Hepatocyte (in vitro differentiated cells): ENCODE measurements at regions not wholly inside any gene's neighbourhood (a gene's known extent, or its start where the extent isn't known, plus 50 kb on each side); places are given as distances from the start of the nearest gene placed in this dataset.

Experiments used
- CTCF ChIP-seq: fragments of 200-600 bp; sonication (generic); IDR thresholded peaks from 2 replicates; pipeline ENCODE4 v1.5.1; 2016; ENCODE audit warnings: antibody characterized with exemption, mild to moderate bottlenecking; ENCODE audit not compliant: poor library complexity
- EZH2 ChIP-seq: fragments of 200-600 bp; sonication (generic); IDR thresholded peaks from 2 replicates; pipeline ENCODE4 v1.6.1; 2016; ENCODE audit warnings: antibody characterized with exemption, mild to moderate bottlenecking, borderline replicate concordance
- EZH2phosphoT487 ChIP-seq: fragments of 200-600 bp; sonication (generic); IDR thresholded peaks from one replicate; pipeline ENCODE4 v1.6.1; 2018; ENCODE audit warnings: antibody characterized with exemption, mild to moderate bottlenecking, low read depth, moderate library complexity; ENCODE audit not compliant: unreplicated experiment, severe bottlenecking

GRCh38 chr2:147390475-147390874 is 454.4 kb upstream of the ACVR2A start:
- no peak for TF ChIP-seq CTCF
- no peak for TF ChIP-seq EZH2phosphoT487
- TF ChIP-seq EZH2, result no peak
